Smooth muscle cell (in vitro differentiated cells): ENCODE measurements at regions not wholly inside any gene's neighbourhood (a gene's known extent, or its start where the extent isn't known, plus 50 kb on each side); places are given as distances from the start of the nearest gene placed in this dataset.

ENCODE experiments used
- DNase-seq: peaks from one replicate; lab custom pipeline; 2025; ENCODE audit not compliant: unreplicated experiment; lab: John Stamatoyannopoulos, UW
- H2AFZ ChIP-seq: fragments of 200-600 bp; sonication (generic); 2 replicates; pipeline ENCODE4 v1.6.0; 2016; ENCODE audit warnings: antibody characterized with exemption, low read depth, mild to moderate bottlenecking
- H3F3A ChIP-seq: fragments of 200-600 bp; sonication (generic); 2 replicates; pipeline ENCODE4 v1.6.0; 2017; ENCODE audit warnings: antibody characterized with exemption, low read depth
- H3K27ac ChIP-seq: fragments of 200-600 bp; sonication (generic); 2 replicates; pipeline ENCODE4 v1.5.1; 2016; ENCODE audit warnings: low read depth, mild to moderate bottlenecking
- H3K27me3 ChIP-seq: fragments of 200-600 bp; sonication (generic); 2 replicates; pipeline ENCODE4 v1.6.1; 2016; ENCODE audit warnings: low read depth, mild to moderate bottlenecking
- H3K36me3 ChIP-seq: fragments of 200-600 bp; sonication (generic); 2 replicates; pipeline ENCODE4 v1.5.1; 2016; ENCODE audit warnings: low read depth
- H3K4me1 ChIP-seq: fragments of 200-600 bp; sonication (generic); 2 replicates; pipeline ENCODE4 v1.5.1; 2016; ENCODE audit warnings: low read depth
- H3K4me2 ChIP-seq: fragments of 200-600 bp; sonication (generic); 2 replicates; pipeline ENCODE4 v1.6.0; 2016; ENCODE audit warnings: mild to moderate bottlenecking
- H3K4me3 ChIP-seq: fragments of 200-600 bp; sonication (generic); 2 replicates; pipeline ENCODE4 v1.5.1; 2016; ENCODE audit warnings: mild to moderate bottlenecking
- H3K79me2 ChIP-seq: fragments of 200-600 bp; sonication (generic); 2 replicates; pipeline ENCODE4 v1.6.0; 2016; ENCODE audit warnings: low read depth, mild to moderate bottlenecking
- H3K9ac ChIP-seq: fragments of 200-600 bp; sonication (generic); 2 replicates; pipeline ENCODE4 v1.6.0; 2016; ENCODE audit warnings: low read depth
- H3K9me3 ChIP-seq: fragments of 200-600 bp; sonication (generic); replicated peaks from 2 replicates; pipeline ENCODE4 v1.5.1; 2016; ENCODE audit warnings: low read depth
- H4K20me1 ChIP-seq: fragments of 200-600 bp; sonication (generic); 2 replicates; pipeline ENCODE4 v1.6.0; 2016; ENCODE audit warnings: low read depth
- WGBS: methylation state at CpG from one replicate; pipeline ENCODE4 v1.1.7; 2016; ENCODE audit warnings: low lambda C conversion rate; 5-methylcytosine and 5-hydroxymethylcytosine counted together
- TF ChIP-seq, protein P1 (sequence below): fragments of 200-600 bp; sonication (generic); IDR thresholded peaks from 2 replicates; pipeline ENCODE4 v1.5.1; 2017; ENCODE audit warnings: borderline replicate concordance, mild to moderate bottlenecking, antibody characterized with exemption; ENCODE audit not compliant: insufficient read depth, poor library complexity, severe bottlenecking

DNA sequence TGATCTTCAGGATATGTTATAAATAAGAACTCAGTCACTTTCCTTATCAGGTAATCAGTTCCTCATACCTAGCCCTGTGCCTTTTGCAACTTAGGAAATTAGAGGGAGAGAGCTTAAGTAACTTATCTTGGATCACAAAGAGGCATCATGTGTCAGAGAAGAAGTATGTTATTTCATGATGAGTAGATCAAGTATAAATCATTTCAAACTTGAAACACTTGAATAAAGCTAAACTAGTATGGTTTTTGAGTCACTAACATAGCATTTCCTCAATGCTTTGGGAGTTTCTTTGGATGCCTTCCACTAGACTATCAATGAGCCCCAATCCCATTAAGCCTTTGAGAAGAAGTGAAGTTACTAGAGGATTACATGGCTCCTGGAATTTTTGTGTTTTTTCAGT lies 102.6 kb upstream of the TNFAIP3 start:
- Histone ChIP-seq H3K9me3 (no peaks in the 10 kb centered on the region), H3F3A (peaks cover 8% of the 10 kb centered on the region), H3K79me2 (no peaks in the 10 kb centered on the region), H3K27me3 (no peaks in the 10 kb centered on the region), H2AFZ (no peak overlapping the region), H3K4me2 (peak overlapping the region; percentile 37), H4K20me1 (no peaks in the 10 kb centered on the region), H3K9ac (no peak overlapping the region), H3K4me1 (peaks cover 2% of the 10 kb centered on the region), H3K36me3 (no peaks in the 10 kb centered on the region), H3K27ac (no peak overlapping the region), H3K4me3 (no peak overlapping the region)
- TF ChIP-seq, protein P1, sequence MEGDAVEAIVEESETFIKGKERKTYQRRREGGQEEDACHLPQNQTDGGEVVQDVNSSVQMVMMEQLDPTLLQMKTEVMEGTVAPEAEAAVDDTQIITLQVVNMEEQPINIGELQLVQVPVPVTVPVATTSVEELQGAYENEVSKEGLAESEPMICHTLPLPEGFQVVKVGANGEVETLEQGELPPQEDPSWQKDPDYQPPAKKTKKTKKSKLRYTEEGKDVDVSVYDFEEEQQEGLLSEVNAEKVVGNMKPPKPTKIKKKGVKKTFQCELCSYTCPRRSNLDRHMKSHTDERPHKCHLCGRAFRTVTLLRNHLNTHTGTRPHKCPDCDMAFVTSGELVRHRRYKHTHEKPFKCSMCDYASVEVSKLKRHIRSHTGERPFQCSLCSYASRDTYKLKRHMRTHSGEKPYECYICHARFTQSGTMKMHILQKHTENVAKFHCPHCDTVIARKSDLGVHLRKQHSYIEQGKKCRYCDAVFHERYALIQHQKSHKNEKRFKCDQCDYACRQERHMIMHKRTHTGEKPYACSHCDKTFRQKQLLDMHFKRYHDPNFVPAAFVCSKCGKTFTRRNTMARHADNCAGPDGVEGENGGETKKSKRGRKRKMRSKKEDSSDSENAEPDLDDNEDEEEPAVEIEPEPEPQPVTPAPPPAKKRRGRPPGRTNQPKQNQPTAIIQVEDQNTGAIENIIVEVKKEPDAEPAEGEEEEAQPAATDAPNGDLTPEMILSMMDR = no peak
- DNase-seq = no peak

DNA sequence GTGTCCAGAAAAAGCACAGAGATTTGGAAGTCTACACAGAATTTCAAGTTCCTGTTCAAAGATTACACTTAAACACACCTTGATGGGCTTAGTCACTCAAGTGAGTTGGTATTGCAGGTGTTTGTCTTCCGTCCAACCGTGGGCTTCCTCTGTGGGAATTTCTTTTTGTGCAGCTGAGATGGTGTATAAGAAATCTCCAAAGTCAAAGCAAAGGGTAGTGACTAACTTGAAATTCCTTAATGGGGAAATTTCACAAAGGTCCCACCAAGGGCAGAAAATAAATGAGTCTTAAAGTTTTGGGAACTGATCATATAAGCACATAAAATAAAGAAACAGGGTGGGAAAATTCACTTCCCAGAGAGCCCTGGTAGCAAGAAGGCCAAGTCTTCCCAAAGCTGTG lies 102.0 kb upstream of the TNFAIP3 start:
- peaks cover 2% of the 10 kb centered on the region for H3K4me1 ChIP-seq
- WGBS = 100% methylated on average over 2 of the region's 2 CpGs
- no peak for DNase-seq
- no peaks in the 10 kb centered on the region for H3K27me3 ChIP-seq
- no peak overlapping the region for H3K27ac ChIP-seq
- H4K20me1 ChIP-seq = no peaks in the 10 kb centered on the region
- H3K4me3 ChIP-seq = no peak overlapping the region
- H3K9me3 ChIP-seq = no peaks in the 10 kb centered on the region
- no peak overlapping the region for H2AFZ ChIP-seq
- peak overlapping the region; percentile 37 for H3K4me2 ChIP-seq
- no peaks in the 10 kb centered on the region for H3K36me3 ChIP-seq
- H3F3A ChIP-seq = peaks cover 8% of the 10 kb centered on the region
- TF ChIP-seq, protein P1 = no peak
- no peak overlapping the region for H3K9ac ChIP-seq
- no peaks in the 10 kb centered on the region for H3K79me2 ChIP-seq

DNA sequence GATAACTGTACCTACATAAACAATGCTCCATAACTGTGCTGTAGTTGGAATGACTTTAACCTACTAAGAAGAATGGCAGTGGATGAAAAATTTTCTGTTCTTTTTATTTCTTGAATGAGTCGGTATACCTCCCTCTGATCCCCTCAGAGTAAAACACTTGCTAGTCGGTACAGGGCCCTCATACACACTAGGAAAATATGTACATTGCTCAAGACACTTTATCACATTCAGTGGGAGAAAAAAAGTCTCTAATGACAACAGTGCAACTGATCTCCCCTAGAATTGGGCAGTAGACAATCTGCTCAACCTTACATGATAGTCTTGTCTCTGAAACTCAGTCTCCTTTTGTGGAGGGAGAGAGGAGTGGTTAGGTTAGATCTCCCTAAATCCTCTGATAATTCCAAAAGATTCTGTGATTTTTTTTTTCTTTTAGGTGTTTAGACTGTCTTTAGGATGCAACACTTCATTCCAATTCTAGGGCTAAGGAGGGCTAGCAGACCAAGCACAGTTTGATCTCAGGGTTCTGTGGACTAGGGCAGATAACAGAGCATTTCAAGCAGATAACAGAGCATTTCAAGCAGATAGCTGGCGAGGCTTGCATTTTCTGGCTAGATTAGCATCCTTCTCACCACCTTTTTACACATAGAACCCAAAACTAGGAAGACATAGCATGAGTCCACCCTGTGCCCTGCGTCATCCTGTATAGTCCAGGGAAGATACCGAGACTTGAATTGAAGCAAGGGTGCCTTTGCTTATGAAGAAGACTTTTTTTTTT lies 100.3 kb upstream of the TNFAIP3 start:
- no peak overlapping the region for H3K4me2 ChIP-seq
- no peak for DNase-seq

More for the DNA sequence above, 100.3 kb upstream of the TNFAIP3 start:
- Histone ChIP-seq H3F3A (peaks cover 8% of the 10 kb centered on the region), H3K79me2 (no peaks in the 10 kb centered on the region), H3K4me1 (peaks cover 2% of the 10 kb centered on the region), H4K20me1 (no peaks in the 10 kb centered on the region), H3K4me3 (no peak overlapping the region), H3K27me3 (no peaks in the 10 kb centered on the region), H3K36me3 (no peaks in the 10 kb centered on the region), H3K9ac (no peak overlapping the region), H3K27ac (peak overlapping the region; percentile 27), H2AFZ (peak overlapping the region; percentile 25), H3K9me3 (no peaks in the 10 kb centered on the region)
- 68% methylated on average over 5 of the region's 5 CpGs for WGBS
- TF ChIP-seq, protein P1 = no peak
